BE2C (cell line): ENCODE measurements at regions not wholly inside any gene's neighbourhood (a gene's known extent, or its start where the extent isn't known, plus 50 kb on each side); places are given as distances from the start of the nearest gene placed in this dataset.

ENCODE experiments used
- DNase-seq: peaks from one replicate; pipeline ENCODE4 v3.0.0-alpha.2; 2020
- H3K27me3 ChIP-seq: fragments of 250-450 bp; sonication (Bioruptor Pico); 2 replicates; pipeline ENCODE4 v1.5.1; 2020; ENCODE audit warnings: mild to moderate bottlenecking
- H3K36me3 ChIP-seq: fragments of 250-450 bp; sonication (Bioruptor Pico); 2 replicates; pipeline ENCODE4 v1.5.1; 2020; ENCODE audit warnings: mild to moderate bottlenecking
- H3K4me1 ChIP-seq: fragments of 250-450 bp; sonication (Bioruptor Pico); 2 replicates; pipeline ENCODE4 v1.5.1; 2020
- H3K4me3 ChIP-seq: 2 replicates; pipeline ENCODE4 v1.5.1; 2011; ENCODE audit warnings: low read depth, low read length
- H3K9me3 ChIP-seq: fragments of 250-450 bp; sonication (Bioruptor Pico); 2 replicates; pipeline ENCODE4 v1.5.1; 2020
- TF ChIP-seq, protein P1 (sequence below): IDR thresholded peaks from 2 replicates; pipeline ENCODE4 v1.5.1; 2012; ENCODE audit warnings: mild to moderate bottlenecking, low read depth, low read length

GRCh38 chr2:57434441-57434840 lies 612.2 kb upstream of the VRK2 start:
- H3K27me3 ChIP-seq: no peaks in the 10 kb centered on the region
- TF ChIP-seq, protein P1, sequence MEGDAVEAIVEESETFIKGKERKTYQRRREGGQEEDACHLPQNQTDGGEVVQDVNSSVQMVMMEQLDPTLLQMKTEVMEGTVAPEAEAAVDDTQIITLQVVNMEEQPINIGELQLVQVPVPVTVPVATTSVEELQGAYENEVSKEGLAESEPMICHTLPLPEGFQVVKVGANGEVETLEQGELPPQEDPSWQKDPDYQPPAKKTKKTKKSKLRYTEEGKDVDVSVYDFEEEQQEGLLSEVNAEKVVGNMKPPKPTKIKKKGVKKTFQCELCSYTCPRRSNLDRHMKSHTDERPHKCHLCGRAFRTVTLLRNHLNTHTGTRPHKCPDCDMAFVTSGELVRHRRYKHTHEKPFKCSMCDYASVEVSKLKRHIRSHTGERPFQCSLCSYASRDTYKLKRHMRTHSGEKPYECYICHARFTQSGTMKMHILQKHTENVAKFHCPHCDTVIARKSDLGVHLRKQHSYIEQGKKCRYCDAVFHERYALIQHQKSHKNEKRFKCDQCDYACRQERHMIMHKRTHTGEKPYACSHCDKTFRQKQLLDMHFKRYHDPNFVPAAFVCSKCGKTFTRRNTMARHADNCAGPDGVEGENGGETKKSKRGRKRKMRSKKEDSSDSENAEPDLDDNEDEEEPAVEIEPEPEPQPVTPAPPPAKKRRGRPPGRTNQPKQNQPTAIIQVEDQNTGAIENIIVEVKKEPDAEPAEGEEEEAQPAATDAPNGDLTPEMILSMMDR: no peak
- no peaks in the 10 kb centered on the region for H3K4me1 ChIP-seq
- H3K36me3 ChIP-seq: no peaks in the 10 kb centered on the region
- no peak for DNase-seq
- no peaks in the 10 kb centered on the region for H3K9me3 ChIP-seq
- no peak overlapping the region for H3K4me3 ChIP-seq

DNA sequence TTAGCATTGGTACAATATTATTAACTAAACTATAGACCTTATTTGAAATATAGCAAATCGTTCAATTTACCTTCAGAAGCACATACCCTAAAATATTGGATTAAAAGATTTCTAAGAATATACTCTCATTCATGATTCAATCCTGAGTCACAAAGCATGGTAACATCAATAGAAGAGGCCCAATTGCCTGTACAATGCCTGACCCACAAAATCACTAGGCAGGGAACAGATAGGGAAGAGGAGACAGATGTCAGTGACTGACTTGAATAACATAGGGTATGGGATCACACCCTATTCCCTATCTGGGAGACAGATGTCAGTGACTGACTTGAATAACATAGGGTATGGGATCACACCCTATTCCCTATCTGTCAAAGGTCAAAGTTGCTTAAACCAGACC lies 611.6 kb upstream of the VRK2 start:
- no peak for DNase-seq
- H3K4me1 ChIP-seq: no peaks in the 10 kb centered on the region
- no peak overlapping the region for H3K4me3 ChIP-seq
- TF ChIP-seq, protein P1: no peak
- no peaks in the 10 kb centered on the region for H3K9me3 ChIP-seq
- no peaks in the 10 kb centered on the region for H3K36me3 ChIP-seq
- H3K27me3 ChIP-seq: no peaks in the 10 kb centered on the region

GRCh38 chr2:57437077-57437476 lies 609.5 kb upstream of the VRK2 start:
- TF ChIP-seq, protein P1: no peak
- DNase-seq: no peak
- Histone ChIP-seq H3K4me3 (no peak overlapping the region), H3K4me1 (no peaks in the 10 kb centered on the region), H3K27me3 (no peaks in the 10 kb centered on the region), H3K36me3 (no peaks in the 10 kb centered on the region), H3K9me3 (no peaks in the 10 kb centered on the region)

GRCh38 chr2:57440437-57440836 lies 606.2 kb upstream of the VRK2 start:
- TF ChIP-seq, protein P1: no peak
- no peak for DNase-seq
- H3K4me3 ChIP-seq: no peak overlapping the region
- H3K4me1 ChIP-seq: no peaks in the 10 kb centered on the region
- no peaks in the 10 kb centered on the region for H3K9me3 ChIP-seq
- H3K27me3 ChIP-seq: no peaks in the 10 kb centered on the region
- H3K36me3 ChIP-seq: no peaks in the 10 kb centered on the region

DNA sequence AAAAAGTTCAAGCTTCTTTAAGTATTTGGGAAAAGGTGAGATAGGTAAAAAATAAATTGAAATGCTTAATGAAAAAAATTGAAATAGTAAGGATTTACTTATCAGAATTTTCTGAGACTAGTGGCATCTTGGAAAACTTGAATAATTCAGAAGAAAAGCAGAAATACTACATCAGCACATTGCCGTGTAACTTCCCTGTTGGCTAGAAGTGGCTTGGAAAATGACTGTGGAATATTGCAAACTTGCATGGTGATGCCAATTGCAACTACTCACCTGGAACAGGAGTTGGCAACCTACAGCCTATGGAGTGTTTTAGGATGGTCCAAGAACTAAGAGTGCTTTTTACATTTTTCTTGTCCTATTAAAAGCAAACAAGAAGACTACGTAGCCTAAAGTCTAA lies 603.5 kb upstream of the VRK2 start:
- Histone ChIP-seq H3K4me1 (no peaks in the 10 kb centered on the region), H3K27me3 (no peaks in the 10 kb centered on the region), H3K36me3 (no peaks in the 10 kb centered on the region), H3K9me3 (no peaks in the 10 kb centered on the region), H3K4me3 (no peak overlapping the region)
- TF ChIP-seq, protein P1: no peak
- no peak for DNase-seq

DNA sequence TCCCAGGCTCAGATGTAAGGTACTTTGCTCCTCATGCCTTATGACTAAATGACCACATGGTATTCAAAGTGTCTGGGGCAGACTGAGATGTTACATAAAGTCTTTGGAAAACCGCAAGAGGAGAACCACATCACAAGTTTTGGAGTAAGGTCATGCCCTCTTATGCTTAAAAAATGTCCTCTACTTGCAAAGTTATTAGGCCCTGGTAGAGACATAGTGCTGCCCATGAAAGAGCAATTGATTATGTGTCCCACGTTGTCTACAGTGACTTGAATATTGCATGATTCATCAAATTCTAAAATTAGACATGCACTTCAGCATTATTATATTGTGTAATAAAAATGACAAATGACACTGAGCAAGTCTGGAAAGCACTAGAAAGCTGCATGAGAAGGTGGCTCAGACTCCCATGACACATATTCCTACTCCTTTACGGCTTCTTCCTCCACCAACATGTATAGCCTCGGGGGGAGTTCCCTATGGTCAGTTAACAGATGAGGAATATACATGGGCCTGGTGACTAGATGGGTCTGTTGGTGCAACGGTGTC lies 602.6 kb upstream of the VRK2 start:
- no peak for DNase-seq
- H3K27me3 ChIP-seq: no peaks in the 10 kb centered on the region
- TF ChIP-seq, protein P1: no peak
- no peaks in the 10 kb centered on the region for H3K4me1 ChIP-seq
- H3K36me3 ChIP-seq: no peaks in the 10 kb centered on the region
- H3K4me3 ChIP-seq: no peak overlapping the region
- H3K9me3 ChIP-seq: no peaks in the 10 kb centered on the region
